ENCODE measurements at regions not wholly inside any gene's neighbourhood (a gene's known extent, or its start where the extent isn't known, plus 50 kb on each side); places are given as distances from the start of the nearest gene placed in this dataset.

- intact Hi-C loops (cut with micrococcal nuclease), result no loop called here
These were observed 204.3 kb downstream of the TFAP2C start for GRCh38 chr20:56833427-56833826.

- intact Hi-C loops (cut with micrococcal nuclease), result no loop called here
These were observed 206.9 kb downstream of the TFAP2C start for GRCh38 chr20:56835829-56836550.

- intact Hi-C loops (cut with micrococcal nuclease), result no loop called here
These were observed 210.1 kb downstream of the TFAP2C start for GRCh38 chr20:56839222-56839621.

GRCh38 chr20:56839786-56840185 is 210.7 kb downstream of the TFAP2C start:
- intact Hi-C loops (cut with micrococcal nuclease), result no loop called here

GRCh38 chr20:56840716-56841261 is 211.7 kb downstream of the TFAP2C start:
- intact Hi-C loops (cut with micrococcal nuclease), result no loop called here

- intact Hi-C loops (cut with micrococcal nuclease), result no loop called here
These were observed 212.3 kb downstream of the TFAP2C start for GRCh38 chr20:56841346-56841908.

GRCh38 chr20:56842056-56842455 is 212.9 kb downstream of the TFAP2C start:
- intact Hi-C loops (cut with micrococcal nuclease), result no loop called here

- intact Hi-C loops (cut with micrococcal nuclease), result no loop called here
These were observed 214.3 kb downstream of the TFAP2C start for GRCh38 chr20:56843386-56843785.

GRCh38 chr20:56843817-56844216 is 214.7 kb downstream of the TFAP2C start:
- intact Hi-C loops (cut with micrococcal nuclease), result no loop called here

- intact Hi-C loops (cut with micrococcal nuclease), result no loop called here
These were observed 216.5 kb downstream of the TFAP2C start for GRCh38 chr20:56845546-56846086.

- intact Hi-C loops (cut with micrococcal nuclease), result no loop called here
These were observed 219.5 kb downstream of the TFAP2C start for GRCh38 chr20:56848561-56848960.

GRCh38 chr20:56851552-56851951 is 222.4 kb downstream of the TFAP2C start:
- intact Hi-C loops (cut with micrococcal nuclease), result no loop called here

- intact Hi-C loops (cut with micrococcal nuclease), result no loop called here
These were observed 226.6 kb downstream of the TFAP2C start for GRCh38 chr20:56855708-56856107.

GRCh38 chr20:56857950-56858349 is 228.8 kb downstream of the TFAP2C start:
- intact Hi-C loops (cut with micrococcal nuclease), result no loop called here

GRCh38 chr20:56859039-56859800 is 230.1 kb downstream of the TFAP2C start:
- intact Hi-C loops (cut with micrococcal nuclease), result no loop called here

GRCh38 chr20:56859801-56860261 is 230.7 kb downstream of the TFAP2C start:
- intact Hi-C loops (cut with micrococcal nuclease), result no loop called here

GRCh38 chr20:56860413-56860812 is 231.3 kb downstream of the TFAP2C start:
- intact Hi-C loops (cut with micrococcal nuclease), result no loop called here

- intact Hi-C loops (cut with micrococcal nuclease), result no loop called here
These were observed 232.5 kb downstream of the TFAP2C start for GRCh38 chr20:56861590-56861989.

- intact Hi-C loops (cut with micrococcal nuclease), result no loop called here
These were observed 235.9 kb downstream of the TFAP2C start for GRCh38 chr20:56865055-56865454.

GRCh38 chr20:56867128-56867527 is 238.0 kb downstream of the TFAP2C start:
- intact Hi-C loops (cut with micrococcal nuclease), result no loop called here

- intact Hi-C loops (cut with micrococcal nuclease), result no loop called here
These were observed 239.6 kb downstream of the TFAP2C start for GRCh38 chr20:56868746-56869145.

GRCh38 chr20:56870271-56870670 is 241.2 kb downstream of the TFAP2C start:
- intact Hi-C loops (cut with micrococcal nuclease), result no loop called here

All from T-helper 1 cell treated with Interleukin-12 subunit alpha and Interleukin-12 subunit beta and Interleukin-4 antibody, amounts not matched to agents 30 ng/mL and 1 ng/mL, for 36 hours (primary cell).